OCI-LY3 (cell line): ENCODE measurements at regions not wholly inside any gene's neighbourhood (a gene's known extent, or its start where the extent isn't known, plus 50 kb on each side); places are given as distances from the start of the nearest gene placed in this dataset.
A peak's percentile ranks its signal among the peaks of the same experiment; 100 is the strongest.

ENCODE experiments used
- H2AFZ ChIP-seq: fragments of 200-600, 300-600 bp; shearing (Covaris generic); 2 replicates; pipeline ENCODE4 v1.6.0; 2014; ENCODE audit warnings: antibody characterized with exemption, low read depth, low read length
- H3K27ac ChIP-seq: fragments of 200-600, 300-600 bp; sonication (generic); 2 replicates; pipeline ENCODE4 v1.5.1; 2014; ENCODE audit warnings: mild to moderate bottlenecking, low read length, moderate library complexity, mixed read lengths
- H3K27me3 ChIP-seq: fragments of 200-600, 300-600 bp; sonication (generic); 2 replicates; pipeline ENCODE4 v1.6.1; 2014; ENCODE audit warnings: low read depth, low read length, mixed read lengths
- H3K36me3 ChIP-seq: fragments of 200-600, 300-600 bp; sonication (generic); replicated peaks from 2 replicates; pipeline ENCODE3; 2014; ENCODE audit warnings: low read depth, low read length, mixed read lengths
- H3K4me1 ChIP-seq: fragments of 300-600, 200-600 bp; sonication (generic); 2 replicates; pipeline ENCODE4 v1.6.1; 2014; ENCODE audit warnings: low read length, mixed read lengths
- H3K4me2 ChIP-seq: fragments of 200-600, 300-600 bp; sonication (generic); 2 replicates; pipeline ENCODE4 v1.6.1; 2014; ENCODE audit warnings: low read length, mixed read lengths
- H3K4me3 ChIP-seq: fragments of 300-600, 200-600 bp; sonication (generic); 2 replicates; pipeline ENCODE4 v1.5.1; 2014; ENCODE audit warnings: antibody characterized with exemption, mild to moderate bottlenecking, low read length, moderate library complexity
- H3K79me2 ChIP-seq: fragments of 300-600, 200-600 bp; shearing (Covaris generic); 2 replicates; pipeline ENCODE4 v1.6.1; 2014; ENCODE audit warnings: mild to moderate bottlenecking, low read length, mixed read lengths
- H3K9ac ChIP-seq: fragments of 300-600, 200-600 bp; shearing (Covaris generic); 2 replicates; pipeline ENCODE4 v1.6.0; 2014; ENCODE audit warnings: mild to moderate bottlenecking, low read length, moderate library complexity
- H3K9me3 ChIP-seq: fragments of 200-600, 300-600 bp; shearing (Covaris generic); 2 replicates; pipeline ENCODE4 v1.6.1; 2014; ENCODE audit warnings: low read length, mixed read lengths; ENCODE audit not compliant: insufficient read depth
- H4K20me1 ChIP-seq: fragments of 200-600, 300-600 bp; sonication (generic); 2 replicates; pipeline ENCODE4 v1.6.1; 2016; ENCODE audit warnings: low read length, mixed read lengths; ENCODE audit not compliant: insufficient read depth
- CTCF ChIP-seq: fragments of 200-600, 300-600 bp; sonication (generic); IDR thresholded peaks from 2 replicates; pipeline ENCODE4 v1.5.1; 2014; ENCODE audit warnings: antibody characterized with exemption, low read length, low read depth
- EZH2phosphoT487 ChIP-seq: fragments of 200-600 bp; shearing (Covaris generic); IDR thresholded peaks from 2 replicates; pipeline ENCODE4 v1.6.1; 2018; ENCODE audit warnings: antibody characterized with exemption, mixed run types, low read depth

GRCh38 chr3:99425930-99426329 is 212.5 kb upstream of the COL8A1 start:
- Histone ChIP-seq H3K36me3 (no peaks in the 10 kb centered on the region), H3K4me3 (no peak overlapping the region), H3K27me3 (no peaks in the 10 kb centered on the region), H3K9me3 (no peaks in the 10 kb centered on the region), H3K4me1 (no peaks in the 10 kb centered on the region), H3K79me2 (no peaks in the 10 kb centered on the region), H3K27ac (no peak overlapping the region), H3K9ac (no peak overlapping the region), H2AFZ (no peak overlapping the region), H3K4me2 (no peak overlapping the region), H4K20me1 (no peaks in the 10 kb centered on the region)
- TF ChIP-seq EZH2phosphoT487 (no peak), CTCF (no peak)

GRCh38 chr3:99419116-99419515 is 219.3 kb upstream of the COL8A1 start:
- no peak overlapping the region for H3K4me2 ChIP-seq

DNA sequence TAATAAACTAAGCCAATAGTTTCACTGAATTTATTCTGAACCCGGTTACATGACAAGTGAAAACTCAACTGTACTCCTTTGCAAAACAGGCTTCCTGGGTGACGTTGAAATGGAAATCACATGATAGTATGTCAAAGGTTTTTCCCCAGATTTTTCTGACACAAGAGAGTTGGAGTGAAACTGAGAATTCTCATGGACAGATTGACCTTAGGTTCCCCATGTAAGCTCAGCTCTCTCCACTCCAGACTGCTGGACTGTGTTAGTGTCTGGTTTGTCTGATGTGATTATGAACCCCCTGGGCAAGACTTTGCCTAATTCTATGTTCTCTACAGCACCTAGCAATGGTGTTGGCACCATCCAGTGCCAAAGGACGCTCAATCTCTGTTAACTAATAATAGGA is 219.7 kb upstream of the COL8A1 start:
- Histone ChIP-seq H3K79me2 (no peaks in the 10 kb centered on the region), H3K4me3 (no peak overlapping the region), H3K9ac (no peak overlapping the region), H4K20me1 (no peaks in the 10 kb centered on the region), H3K36me3 (no peaks in the 10 kb centered on the region), H2AFZ (peak overlapping the region; percentile 31; the same call in 1 of the 2 replicates), H3K27me3 (no peaks in the 10 kb centered on the region), H3K9me3 (no peaks in the 10 kb centered on the region), H3K4me2 (no peak overlapping the region), H3K27ac (no peak overlapping the region), H3K4me1 (peaks cover 6% of the 10 kb centered on the region)
- TF ChIP-seq EZH2phosphoT487: no peak
- no peak for TF ChIP-seq CTCF

More at GRCh38 chr3:99419116-99419515, 219.3 kb upstream of the COL8A1 start:
- no peak overlapping the region for H2AFZ ChIP-seq
- no peak overlapping the region for H3K27ac ChIP-seq
- TF ChIP-seq CTCF: no peak
- TF ChIP-seq EZH2phosphoT487: no peak
- H3K4me1 ChIP-seq: peaks cover 6% of the 10 kb centered on the region
- no peaks in the 10 kb centered on the region for H4K20me1 ChIP-seq
- H3K27me3 ChIP-seq: no peaks in the 10 kb centered on the region
- H3K36me3 ChIP-seq: no peaks in the 10 kb centered on the region
- H3K9ac ChIP-seq: no peak overlapping the region
- H3K9me3 ChIP-seq: no peaks in the 10 kb centered on the region
- H3K4me3 ChIP-seq: no peak overlapping the region
- H3K79me2 ChIP-seq: no peaks in the 10 kb centered on the region

DNA sequence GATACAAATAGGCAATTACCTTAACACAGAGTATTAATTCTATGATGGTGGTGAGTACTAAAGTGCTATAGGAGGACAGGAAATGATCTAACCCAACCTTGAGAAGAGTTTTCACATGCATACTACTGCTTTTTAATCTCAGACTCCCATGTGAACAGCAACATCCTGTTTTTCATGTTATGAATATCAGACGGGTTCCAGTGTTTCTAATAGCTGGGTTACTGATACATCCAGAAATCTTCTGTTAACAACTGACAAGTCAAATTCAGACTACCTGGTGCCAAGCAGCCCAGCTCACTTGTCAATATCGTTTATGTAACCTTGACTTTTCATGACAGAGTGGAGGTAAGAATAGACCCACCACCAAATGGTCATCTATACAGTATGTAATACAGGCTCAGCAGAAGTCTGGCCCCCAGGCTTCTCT is 220.2 kb upstream of the COL8A1 start:
- peak overlapping the region; percentile 31; the same call in 1 of the 2 replicates for H2AFZ ChIP-seq
- no peaks in the 10 kb centered on the region for H3K9me3 ChIP-seq
- TF ChIP-seq EZH2phosphoT487 (no peak), CTCF (no peak)

More for the DNA sequence above, 220.2 kb upstream of the COL8A1 start:
- Histone ChIP-seq H3K4me1 (peaks cover 6% of the 10 kb centered on the region), H3K27me3 (no peaks in the 10 kb centered on the region), H3K9ac (no peak overlapping the region), H4K20me1 (no peaks in the 10 kb centered on the region), H3K79me2 (no peaks in the 10 kb centered on the region), H3K4me3 (no peak overlapping the region), H3K36me3 (no peaks in the 10 kb centered on the region), H3K4me2 (no peak overlapping the region), H3K27ac (no peak overlapping the region)
